ENCODE measurements at regions not wholly inside any gene's neighbourhood (a gene's known extent, or its start where the extent isn't known, plus 50 kb on each side); places are given as distances from the start of the nearest gene placed in this dataset.

- 87 to 96% methylated on average over 16 of the region's 16 CpGs for WGBS, 2 donors
- peaks cover 0 to 3% (median 0%) of the 10 kb centered on the region in 4 donors for H3K9me3 ChIP-seq
- DNase-seq (ENCODE audit: low spot score in 2 of 2): no peak
Observed at GRCh38 chr5:3051400-3051799, 299.9 kb upstream of the IRX2 start.

GRCh38 chr5:3050863-3051262, 299.4 kb upstream of the IRX2 start:
- TF ChIP-seq, protein P1, sequence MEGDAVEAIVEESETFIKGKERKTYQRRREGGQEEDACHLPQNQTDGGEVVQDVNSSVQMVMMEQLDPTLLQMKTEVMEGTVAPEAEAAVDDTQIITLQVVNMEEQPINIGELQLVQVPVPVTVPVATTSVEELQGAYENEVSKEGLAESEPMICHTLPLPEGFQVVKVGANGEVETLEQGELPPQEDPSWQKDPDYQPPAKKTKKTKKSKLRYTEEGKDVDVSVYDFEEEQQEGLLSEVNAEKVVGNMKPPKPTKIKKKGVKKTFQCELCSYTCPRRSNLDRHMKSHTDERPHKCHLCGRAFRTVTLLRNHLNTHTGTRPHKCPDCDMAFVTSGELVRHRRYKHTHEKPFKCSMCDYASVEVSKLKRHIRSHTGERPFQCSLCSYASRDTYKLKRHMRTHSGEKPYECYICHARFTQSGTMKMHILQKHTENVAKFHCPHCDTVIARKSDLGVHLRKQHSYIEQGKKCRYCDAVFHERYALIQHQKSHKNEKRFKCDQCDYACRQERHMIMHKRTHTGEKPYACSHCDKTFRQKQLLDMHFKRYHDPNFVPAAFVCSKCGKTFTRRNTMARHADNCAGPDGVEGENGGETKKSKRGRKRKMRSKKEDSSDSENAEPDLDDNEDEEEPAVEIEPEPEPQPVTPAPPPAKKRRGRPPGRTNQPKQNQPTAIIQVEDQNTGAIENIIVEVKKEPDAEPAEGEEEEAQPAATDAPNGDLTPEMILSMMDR (IDR thresholded peaks at IDR 0.05): no peak
- no peak for TF ChIP-seq EP300 (IDR thresholded peaks at IDR 0.05)
- TF ChIP-seq POLR2A (IDR thresholded peaks at IDR 0.05): no peak
- no peak for DNase-seq (ENCODE audit: low spot score in 2 of 2)
- peaks cover 0 to 3% (median 0%) of the 10 kb centered on the region in 4 donors for H3K9me3 ChIP-seq
- no peaks in the 10 kb centered on the region for H3K36me3 ChIP-seq
- no peaks in the 10 kb centered on the region for H3K27me3 ChIP-seq
- no peak overlapping the region for H3K4me3 ChIP-seq
- WGBS, 2 donors: 88 to 90% methylated on average over 12 of the region's 13 CpGs
- H3K27ac ChIP-seq: no peak overlapping the region
- H3K4me1 ChIP-seq: no peaks in the 10 kb centered on the region

More at GRCh38 chr5:3051400-3051799, 299.9 kb upstream of the IRX2 start:
- Histone ChIP-seq H3K36me3 (no peaks in the 10 kb centered on the region), H3K27ac (no peak overlapping the region), H3K27me3 (no peaks in the 10 kb centered on the region), H3K4me1 (no peaks in the 10 kb centered on the region), H3K4me3 (no peak overlapping the region)
- TF ChIP-seq POLR2A (IDR thresholded peaks at IDR 0.05) (no peak), EP300 (IDR thresholded peaks at IDR 0.05) (no peak)

DNA sequence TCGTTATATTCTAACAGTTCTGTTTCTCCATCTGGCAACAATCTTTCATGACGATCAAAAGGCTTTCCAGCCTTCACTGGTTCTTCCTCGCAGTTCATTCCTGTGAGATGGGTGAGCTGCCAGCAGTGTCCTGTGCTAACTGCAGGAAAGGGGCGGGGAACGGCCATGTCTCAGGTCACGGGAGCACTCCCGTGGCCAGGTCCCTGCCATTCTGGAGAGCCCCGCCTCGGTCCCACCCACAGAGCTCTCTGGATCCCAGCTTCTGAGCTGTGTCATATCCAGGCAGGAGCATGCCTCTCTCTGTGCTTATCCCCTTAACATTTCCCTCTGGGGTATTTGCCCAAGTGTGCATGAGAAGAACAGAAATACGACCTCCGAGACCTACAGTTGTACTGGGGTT, 297.8 kb upstream of the IRX2 start:
- no peaks in the 10 kb centered on the region for H3K36me3 ChIP-seq
- 77 to 85% methylated on average over 11 of the region's 11 CpGs for WGBS, 2 donors
- TF ChIP-seq EP300 (IDR thresholded peaks at IDR 0.05) (no peak), POLR2A (IDR thresholded peaks at IDR 0.05) (no peak)
- TF ChIP-seq, protein P1 (IDR thresholded peaks at IDR 0.05): no peak
- peaks cover 0 to 3% (median 0%) of the 10 kb centered on the region in 4 donors for H3K9me3 ChIP-seq
- no peak for DNase-seq (ENCODE audit: low spot score in 2 of 2)
- no peak overlapping the region for H3K27ac ChIP-seq
- no peaks in the 10 kb centered on the region for H3K4me1 ChIP-seq
- no peak overlapping the region for H3K4me3 ChIP-seq
- H3K27me3 ChIP-seq: no peaks in the 10 kb centered on the region

DNA sequence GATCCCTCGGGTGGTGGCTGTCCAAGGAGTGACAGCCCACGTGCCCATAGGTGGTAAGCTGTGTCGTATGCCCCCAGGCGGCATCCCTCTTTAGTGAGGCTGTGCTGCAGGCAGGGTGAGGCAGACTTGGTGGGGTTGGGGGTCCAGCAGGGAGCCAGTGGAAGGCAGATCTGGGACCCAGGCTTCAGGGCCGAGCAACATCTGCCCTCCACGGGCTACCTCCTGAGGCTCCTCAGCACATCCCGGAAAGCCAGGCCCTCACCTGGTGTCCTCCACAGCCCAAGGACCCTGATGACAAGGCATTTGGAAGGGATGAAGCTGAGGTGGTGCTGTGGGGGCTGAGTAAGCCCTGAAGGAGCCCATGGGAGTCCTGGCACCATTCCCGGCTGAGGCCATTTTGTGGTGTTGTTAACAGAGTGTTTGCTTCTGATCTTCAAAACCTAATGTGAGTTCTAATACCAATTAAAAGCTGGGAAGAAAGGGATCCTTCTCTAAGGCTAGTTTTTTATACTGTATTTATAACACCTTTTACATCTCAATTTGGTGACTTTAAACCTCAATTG, 295.8 kb upstream of the IRX2 start:
- Histone ChIP-seq H3K27ac (no peak overlapping the region), H3K27me3 (no peaks in the 10 kb centered on the region), H3K4me3 (no peak overlapping the region), H3K9me3 (peaks cover 0 to 3% (median 0%) of the 10 kb centered on the region in 4 donors), H3K36me3 (no peaks in the 10 kb centered on the region), H3K4me1 (no peaks in the 10 kb centered on the region)
- no peak for DNase-seq (ENCODE audit: low spot score in 2 of 2)
- WGBS, 2 donors: 85 to 93% methylated on average over 6 to 8 of the region's 8 CpGs
- TF ChIP-seq, protein P1 (IDR thresholded peaks at IDR 0.05): no peak
- no peak for TF ChIP-seq POLR2A (IDR thresholded peaks at IDR 0.05)
- no peak for TF ChIP-seq EP300 (IDR thresholded peaks at IDR 0.05)

- H3K27ac ChIP-seq: no peak overlapping the region
- no peaks in the 10 kb centered on the region for H3K4me1 ChIP-seq
- no peak for DNase-seq (ENCODE audit: low spot score in 2 of 2)
- TF ChIP-seq EP300 (IDR thresholded peaks at IDR 0.05): no peak
- no peak for TF ChIP-seq POLR2A (IDR thresholded peaks at IDR 0.05)
- TF ChIP-seq, protein P1 (IDR thresholded peaks at IDR 0.05): no peak
- H3K27me3 ChIP-seq: no peaks in the 10 kb centered on the region
- H3K4me3 ChIP-seq: no peak overlapping the region
- no peaks in the 10 kb centered on the region for H3K36me3 ChIP-seq
- no peaks in the 10 kb centered on the region for H3K9me3 ChIP-seq
Observed at GRCh38 chr5:3043600-3043999, 292.1 kb upstream of the IRX2 start.

GRCh38 chr5:3041001-3041400, 289.5 kb upstream of the IRX2 start:
- TF ChIP-seq POLR2A (IDR thresholded peaks at IDR 0.05) (no peak), EP300 (IDR thresholded peaks at IDR 0.05) (no peak)
- TF ChIP-seq, protein P1 (IDR thresholded peaks at IDR 0.05): no peak
- Histone ChIP-seq H3K4me3 (no peak overlapping the region), H3K4me1 (no peaks in the 10 kb centered on the region), H3K27ac (no peak overlapping the region), H3K27me3 (no peaks in the 10 kb centered on the region), H3K9me3 (peaks cover 0 to 2% (median 0%) of the 10 kb centered on the region in 4 donors), H3K36me3 (no peaks in the 10 kb centered on the region)
- 45 to 54% methylated on average over 4 of the region's 4 CpGs for WGBS, 2 donors
- DNase-seq (ENCODE audit: low spot score in 2 of 2): no peak

Measured in tibial nerve (tissue), 4 donors.